ENCODE measurements at regions not wholly inside any gene's neighbourhood (a gene's known extent, or its start where the extent isn't known, plus 50 kb on each side); places are given as distances from the start of the nearest gene placed in this dataset.

GRCh38 chr2:65686928-65687521 is 254.6 kb upstream of the SPRED2 start:
- TF ChIP-seq MAX (IDR thresholded peaks at IDR 0.05; ENCODE audit: low read depth, low read length) (no peak), MYC (IDR thresholded peaks at IDR 0.05; ENCODE audit: low read depth, low read length) (no peak), CTCF (IDR thresholded peaks at IDR 0.05; ENCODE audit: low read depth, low read length) (no peak), POLR2A (IDR thresholded peaks at IDR 0.05; ENCODE audit: extremely low read depth, insufficient read length) (no peak)
- no peak for DNase-seq (ENCODE audit: low read depth)
- H3K4me3 ChIP-seq (ENCODE audit: low read depth, low read length): no peak overlapping the region

DNA sequence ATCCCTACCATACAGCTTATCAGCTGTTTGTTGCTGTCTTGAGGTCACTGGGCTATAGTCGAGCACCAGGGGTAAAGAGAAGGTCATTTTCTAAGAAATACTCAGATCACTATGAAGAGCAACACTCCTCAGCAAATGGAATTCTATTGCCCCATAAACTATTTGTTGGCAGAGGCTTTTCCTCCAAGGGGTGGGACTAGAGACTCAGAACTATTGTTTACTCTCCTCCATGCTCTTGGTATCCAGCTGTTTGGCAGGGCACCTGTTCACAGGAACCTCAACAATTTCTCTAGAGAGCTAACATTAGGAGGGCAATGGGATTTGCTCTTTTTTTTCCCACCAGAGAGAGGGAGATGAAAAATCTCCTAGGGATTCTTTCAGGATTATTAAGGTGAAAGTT is 249.1 kb upstream of the SPRED2 start:
- TF ChIP-seq CTCF (IDR thresholded peaks at IDR 0.05; ENCODE audit: low read depth, low read length) (no peak), MAX (IDR thresholded peaks at IDR 0.05; ENCODE audit: low read depth, low read length) (no peak), POLR2A (IDR thresholded peaks at IDR 0.05; ENCODE audit: extremely low read depth, insufficient read length) (no peak), MYC (IDR thresholded peaks at IDR 0.05; ENCODE audit: low read depth, low read length) (no peak)
- no peak for DNase-seq (ENCODE audit: low read depth)
- no peak overlapping the region for H3K4me3 ChIP-seq (ENCODE audit: low read depth, low read length)

DNA sequence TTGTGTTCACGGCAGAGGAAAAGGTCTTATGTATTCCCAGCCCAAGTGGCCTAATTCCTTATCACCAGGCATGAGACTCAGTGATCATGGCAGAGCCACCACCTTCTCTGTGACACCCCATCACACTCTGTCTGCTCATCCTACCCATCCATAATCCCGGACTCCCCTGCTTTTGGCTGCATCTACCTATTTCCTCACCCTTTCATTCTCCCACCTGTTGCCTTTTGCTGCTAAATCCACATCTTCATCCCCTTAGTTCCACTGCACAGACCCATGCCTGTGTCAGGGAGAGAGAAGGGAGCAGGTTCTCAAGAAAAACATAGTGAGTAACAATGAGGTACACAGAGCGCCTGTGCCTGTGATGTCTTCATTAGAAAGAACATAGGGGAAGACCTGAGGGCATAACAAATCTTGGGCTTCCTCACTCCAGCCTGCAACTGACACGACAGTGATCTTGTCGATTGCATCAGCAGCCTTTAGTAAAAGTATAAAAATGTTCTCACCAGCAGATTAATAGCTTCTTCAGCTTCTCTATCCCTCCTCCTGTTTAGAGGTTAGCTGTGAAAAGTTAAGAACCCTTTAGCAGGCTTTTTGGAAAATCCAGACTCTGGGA is 246.5 kb upstream of the SPRED2 start:
- DNase-seq (ENCODE audit: low read depth): no peak
- no peak overlapping the region for H3K4me3 ChIP-seq (ENCODE audit: low read depth, low read length)
- TF ChIP-seq POLR2A (IDR thresholded peaks at IDR 0.05; ENCODE audit: extremely low read depth, insufficient read length) (no peak), MYC (IDR thresholded peaks at IDR 0.05; ENCODE audit: low read depth, low read length) (no peak), CTCF (IDR thresholded peaks at IDR 0.05; ENCODE audit: low read depth, low read length) (no peak), MAX (IDR thresholded peaks at IDR 0.05; ENCODE audit: low read depth, low read length) (no peak)

DNA sequence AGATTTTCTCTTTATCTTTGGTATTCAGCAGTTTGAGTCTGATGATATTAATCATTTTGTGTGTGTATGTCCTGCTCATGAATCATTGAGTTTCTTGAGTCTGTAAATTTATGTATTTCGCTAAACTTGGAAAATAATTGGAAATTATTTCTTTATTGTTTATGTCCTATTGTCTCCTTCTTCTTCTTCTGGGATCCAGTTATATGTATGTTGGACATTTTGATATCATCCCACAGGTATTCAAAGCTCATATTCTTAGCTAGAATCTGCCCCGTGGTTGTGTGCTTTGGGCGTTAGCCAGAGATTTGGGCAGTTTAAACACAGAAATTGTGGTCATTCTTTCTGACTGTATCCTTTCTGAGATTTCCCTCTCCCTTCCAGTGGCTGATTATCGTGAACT is 243.0 kb upstream of the SPRED2 start:
- no peak overlapping the region for H3K4me3 ChIP-seq (ENCODE audit: low read depth, low read length)
- no peak for TF ChIP-seq CTCF (IDR thresholded peaks at IDR 0.05; ENCODE audit: low read depth, low read length)
- TF ChIP-seq MAX (IDR thresholded peaks at IDR 0.05; ENCODE audit: low read depth, low read length): no peak
- no peak for TF ChIP-seq POLR2A (IDR thresholded peaks at IDR 0.05; ENCODE audit: extremely low read depth, insufficient read length)
- TF ChIP-seq MYC (IDR thresholded peaks at IDR 0.05; ENCODE audit: low read depth, low read length): no peak
- DNase-seq (ENCODE audit: low read depth): no peak

DNA sequence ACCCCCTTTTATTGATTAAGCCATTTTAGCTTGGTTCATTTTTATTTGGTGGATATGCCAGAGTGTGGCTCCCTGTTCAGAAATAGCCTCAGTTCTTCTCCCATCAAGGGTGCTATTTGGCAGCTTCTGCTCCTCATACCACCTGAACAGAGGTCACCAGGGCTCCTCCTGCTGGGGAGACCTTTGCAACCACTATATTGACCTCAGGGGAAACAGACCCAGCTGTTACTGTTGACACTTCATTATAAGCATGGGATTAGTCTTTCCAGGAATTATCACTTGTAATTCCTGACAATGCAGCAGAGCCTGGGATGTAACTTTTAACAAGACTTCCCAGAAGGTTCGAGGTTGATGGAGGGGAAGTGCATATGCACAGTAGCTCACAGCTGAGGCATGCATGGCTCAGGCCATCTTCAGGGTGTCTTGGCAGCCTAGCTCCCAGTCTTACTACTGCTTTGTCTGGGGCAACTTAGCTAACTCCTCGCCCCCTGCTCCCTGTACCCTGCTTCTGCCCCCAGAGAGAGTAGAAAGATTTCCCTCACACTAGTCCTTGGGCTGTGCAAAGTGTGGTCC is 239.4 kb upstream of the SPRED2 start:
- H3K4me3 ChIP-seq (ENCODE audit: low read depth, low read length): no peak overlapping the region
- no peak for TF ChIP-seq CTCF (IDR thresholded peaks at IDR 0.05; ENCODE audit: low read depth, low read length)
- no peak for TF ChIP-seq POLR2A (IDR thresholded peaks at IDR 0.05; ENCODE audit: extremely low read depth, insufficient read length)
- TF ChIP-seq MAX (IDR thresholded peaks at IDR 0.05; ENCODE audit: low read depth, low read length): no peak
- no peak for TF ChIP-seq MYC (IDR thresholded peaks at IDR 0.05; ENCODE audit: low read depth, low read length)

More for the DNA sequence above, 239.4 kb upstream of the SPRED2 start:
- no peak for DNase-seq (ENCODE audit: low read depth)

Measured in NB4 (cell line).